AG04450 (cell line): ENCODE measurements at regions not wholly inside any gene's neighbourhood (a gene's known extent, or its start where the extent isn't known, plus 50 kb on each side); places are given as distances from the start of the nearest gene placed in this dataset.

Source experiments
- CTCF ChIA-PET: fragments of 300-600, 350-600 bp; formaldehyde crosslinking; extraction: SDS; loops from one replicate; lab custom pipeline; 2022; ENCODE audit warnings: antibody characterized with exemption, inconsistent platforms; lab: Charles Lee
- POLR2A ChIA-PET: fragments of 350-600 bp; formaldehyde crosslinking; extraction: SDS; loops from one replicate; lab custom pipeline; 2021; ENCODE audit warnings: antibody characterized with exemption, inconsistent platforms; lab: Yijun Ruan, JAX
- DNase-seq: peaks from one replicate; pipeline ENCODE4 v3.0.0-alpha.2; 2011; ENCODE audit warnings: low read depth, low spot score
- H3K27ac ChIP-seq: one replicate; pipeline ENCODE4 v1.5.1; 2012; ENCODE audit warnings: low read depth, low read length, control low read depth
- H3K27me3 ChIP-seq: one replicate; pipeline ENCODE4 v1.6.0; 2012; ENCODE audit warnings: low read length; ENCODE audit not compliant: control insufficient read depth, insufficient read depth
- H3K4me3 ChIP-seq: 2 replicates; pipeline ENCODE4 v1.5.1; 2011; ENCODE audit warnings: mild to moderate bottlenecking, low read depth, low read length, control low read depth
- H3K9me3 ChIP-seq: 2 replicates; pipeline ENCODE4 v1.5.1; 2012; ENCODE audit warnings: low read length; ENCODE audit not compliant: control insufficient read depth, insufficient read depth
- CTCF ChIP-seq: IDR thresholded peaks from 2 replicates; pipeline ENCODE4 v1.5.1; 2011; ENCODE audit warnings: low read depth, low read length, control low read depth, inconsistent platforms

DNA sequence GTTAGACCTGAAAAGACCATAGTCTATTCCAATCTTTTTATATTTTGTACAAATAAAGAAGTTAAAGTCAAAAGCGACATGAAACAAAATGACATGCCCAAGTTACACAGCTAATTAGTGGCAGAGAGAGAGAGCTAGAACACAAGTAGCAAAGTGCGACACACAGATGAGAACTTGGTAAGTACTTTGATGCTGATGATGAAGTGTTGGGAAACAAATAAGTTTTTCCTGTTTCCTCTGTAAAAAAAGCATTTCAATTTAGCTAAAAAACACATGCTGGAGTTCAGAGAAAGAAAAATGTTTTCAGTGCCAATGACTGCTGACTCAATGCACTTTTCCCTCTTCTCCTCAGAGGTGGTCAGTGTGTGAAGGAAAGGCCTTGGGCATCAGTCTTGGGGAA, 226.9 kb downstream of the PAX3 start:
- H3K27ac ChIP-seq, result no peak overlapping the region
- ChIA-PET POLR2A (no interaction called here), CTCF (no interaction called here)
- no peak overlapping the region for H3K4me3 ChIP-seq
- no peaks in the 10 kb centered on the region for H3K9me3 ChIP-seq
- no peak for DNase-seq
- no peaks in the 10 kb centered on the region for H3K27me3 ChIP-seq
- TF ChIP-seq CTCF, result no peak

DNA sequence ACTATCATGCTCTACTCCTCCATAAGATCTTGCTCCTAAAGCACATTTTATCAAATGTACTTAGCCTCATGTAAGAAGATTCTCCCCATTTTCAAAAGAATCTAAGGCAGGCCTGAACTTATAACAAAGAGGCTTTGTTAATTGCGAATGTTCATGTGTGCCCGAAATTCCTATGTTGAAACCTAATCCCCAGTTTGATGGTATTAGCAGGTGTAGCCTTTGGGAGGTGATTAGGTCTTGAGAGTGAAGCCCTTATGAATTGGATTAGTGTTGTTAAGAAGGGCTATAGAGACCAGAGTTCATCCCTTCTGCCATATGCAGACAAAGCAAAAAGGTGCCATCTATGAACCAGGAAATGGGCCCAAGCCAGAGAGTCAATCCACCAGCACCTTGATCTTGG, 234.5 kb downstream of the PAX3 start:
- no peak for DNase-seq
- ChIA-PET CTCF (no interaction called here), POLR2A (no interaction called here)
- Histone ChIP-seq H3K9me3 (no peaks in the 10 kb centered on the region), H3K27ac (no peak overlapping the region), H3K4me3 (no peak overlapping the region), H3K27me3 (no peaks in the 10 kb centered on the region)
- TF ChIP-seq CTCF, result no peak

DNA sequence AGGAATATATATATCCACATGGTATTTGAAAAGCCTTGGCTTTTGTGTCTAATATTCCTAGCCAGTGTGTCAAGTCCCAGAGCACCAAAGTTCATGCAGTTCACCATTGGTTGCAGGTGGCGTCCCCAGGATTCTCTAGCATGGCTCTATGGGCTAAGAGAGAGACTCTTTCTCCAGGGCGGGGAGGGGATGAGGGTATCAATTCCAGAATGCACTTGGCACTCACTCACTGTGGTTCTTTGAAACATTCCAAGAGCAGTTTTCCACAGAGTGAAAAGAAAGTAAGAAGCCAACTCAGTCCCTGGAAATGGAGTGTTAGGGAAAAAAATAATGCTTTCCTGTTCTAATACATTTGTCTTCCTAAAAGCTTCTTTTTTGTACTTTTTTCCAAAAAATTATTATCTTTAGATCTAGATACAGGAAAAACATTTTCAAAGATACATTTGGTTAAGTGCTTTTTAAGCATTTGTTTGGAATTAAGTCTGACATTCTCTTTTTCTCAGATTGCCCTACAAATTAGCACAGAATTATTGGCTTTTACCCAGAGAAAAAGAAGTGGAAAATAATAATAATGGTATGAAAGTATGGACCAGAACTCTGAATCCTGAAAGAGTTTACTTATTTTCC, 239.9 kb downstream of the PAX3 start:
- CTCF ChIA-PET, result interaction anchor here (0.6 to 6.3 kb wide), 7 partner anchors 9 to 695 kb away, joined by 3 to 25 read pairs (median 4); no protein-coding TSS in a partner anchor
- POLR2A ChIA-PET, result no interaction called here
- Histone ChIP-seq H3K9me3 (no peaks in the 10 kb centered on the region), H3K4me3 (no peak overlapping the region), H3K27me3 (no peaks in the 10 kb centered on the region), H3K27ac (no peak overlapping the region)
- no peak for TF ChIP-seq CTCF
- no peak for DNase-seq

DNA sequence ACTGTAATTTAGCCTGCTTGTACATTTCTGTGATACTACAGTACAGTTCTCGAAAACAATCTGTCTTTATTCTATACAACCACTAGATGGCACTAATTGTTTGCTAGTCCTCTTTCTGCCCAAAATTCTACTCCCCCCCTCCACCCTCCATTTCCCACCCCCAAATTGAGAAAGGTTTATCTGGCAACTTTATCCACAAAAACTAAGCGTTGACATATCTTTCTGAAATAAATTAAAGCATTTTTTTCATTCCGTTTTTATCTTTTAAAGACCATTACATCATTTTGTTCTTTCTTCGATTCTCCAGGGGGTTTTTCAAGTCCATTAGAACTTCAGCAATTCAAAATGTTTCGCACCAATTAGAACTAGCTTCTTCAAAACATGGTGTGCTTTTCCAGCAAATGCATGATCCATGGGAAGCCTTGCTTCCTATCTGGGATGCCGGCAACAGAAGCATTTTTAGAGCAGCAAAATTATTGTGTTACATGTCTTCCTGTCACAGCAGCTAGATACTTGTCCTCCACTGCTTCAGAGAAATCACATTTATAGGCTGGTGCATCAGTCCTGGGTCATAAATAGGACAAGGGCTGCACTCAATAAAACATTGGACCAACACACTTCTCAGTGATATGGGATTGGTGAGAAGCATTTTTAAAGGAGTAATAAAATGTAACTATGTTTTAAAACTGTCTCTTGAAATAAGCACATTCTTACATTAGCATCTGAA, 241.3 kb downstream of the PAX3 start:
- ChIA-PET CTCF (interaction anchor here (0.7 to 6.3 kb wide), 9 partner anchors 14 to 554 kb away, joined by 3 to 25 read pairs (median 4); no protein-coding TSS in a partner anchor), POLR2A (no interaction called here)
- no peaks in the 10 kb centered on the region for H3K9me3 ChIP-seq
- DNase-seq, result no peak
- no peak overlapping the region for H3K27ac ChIP-seq
- no peak overlapping the region for H3K4me3 ChIP-seq
- H3K27me3 ChIP-seq, result no peaks in the 10 kb centered on the region
- peak; percentile 67 for TF ChIP-seq CTCF

DNA sequence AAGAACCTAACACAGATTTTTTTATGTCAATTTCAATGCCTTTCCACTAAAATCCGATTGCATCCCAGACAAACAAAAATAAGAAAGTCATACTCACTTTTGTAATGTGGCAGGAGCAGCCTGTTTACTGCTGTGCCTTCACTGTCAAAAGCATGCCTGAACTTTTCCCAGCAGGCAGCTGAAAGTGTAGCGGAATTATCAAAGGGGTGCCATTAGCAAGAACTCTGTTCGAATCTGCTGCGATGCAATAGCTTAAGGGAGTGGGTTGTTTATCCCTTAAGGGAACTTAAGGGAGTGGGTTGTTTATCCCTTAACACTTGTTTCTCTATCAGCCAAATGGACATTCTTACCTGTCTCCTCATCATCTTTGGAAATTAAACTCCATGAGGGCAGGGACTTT, 243.5 kb downstream of the PAX3 start:
- H3K9me3 ChIP-seq, result no peaks in the 10 kb centered on the region
- ChIA-PET POLR2A (no interaction called here), CTCF (interaction anchor here (0.6 to 6.3 kb wide), 6 partner anchors 11 to 548 kb away, joined by 3 to 25 read pairs (median 4); no protein-coding TSS in a partner anchor)
- TF ChIP-seq CTCF, result no peak
- no peaks in the 10 kb centered on the region for H3K27me3 ChIP-seq
- H3K4me3 ChIP-seq, result no peak overlapping the region
- H3K27ac ChIP-seq, result no peak overlapping the region
- no peak for DNase-seq
